ENCODE measurements at regions not wholly inside any gene's neighbourhood (a gene's known extent, or its start where the extent isn't known, plus 50 kb on each side); places are given as distances from the start of the nearest gene placed in this dataset.

GRCh38 chr1:165055581-165055980 is 300.9 kb downstream of the LMX1A start:
- Histone ChIP-seq H3K4me3 (no peak overlapping the region), H3K9me3 (no peaks in the 10 kb centered on the region), H3K27ac (no peak overlapping the region), H3K4me1 (no peaks in the 10 kb centered on the region), H3K36me3 (no peaks in the 10 kb centered on the region), H3K27me3 (no peaks in the 10 kb centered on the region)
- intact Hi-C loops (cut with DNase I; ENCODE audit: low total_unique reads) = no loop called here
- no peak for TF ChIP-seq POLR2A (IDR thresholded peaks at IDR 0.05)
- no peak for TF ChIP-seq POLR2AphosphoS5 (IDR thresholded peaks at IDR 0.05)
- no peak for TF ChIP-seq CTCF (IDR thresholded peaks at IDR 0.05)
- DNase-seq (ENCODE audit: low spot score in 2 of 2) = no peak

- intact Hi-C loops (cut with DNase I; ENCODE audit: low total_unique reads) = no loop called here
- TF ChIP-seq CTCF (IDR thresholded peaks at IDR 0.05) = no peak
- TF ChIP-seq POLR2A (IDR thresholded peaks at IDR 0.05) = no peak
- no peak for TF ChIP-seq POLR2AphosphoS5 (IDR thresholded peaks at IDR 0.05)
These were observed 301.9 kb downstream of the LMX1A start for GRCh38 chr1:165054627-165055026.

GRCh38 chr1:165053351-165053750 is 303.2 kb downstream of the LMX1A start:
- no peaks in the 10 kb centered on the region for H3K27me3 ChIP-seq
- intact Hi-C loops (cut with DNase I; ENCODE audit: low total_unique reads) = no loop called here
- TF ChIP-seq POLR2AphosphoS5 (IDR thresholded peaks at IDR 0.05) (no peak), CTCF (IDR thresholded peaks at IDR 0.05) (no peak), POLR2A (IDR thresholded peaks at IDR 0.05) (no peak)
- H3K4me1 ChIP-seq = no peaks in the 10 kb centered on the region
- no peaks in the 10 kb centered on the region for H3K9me3 ChIP-seq
- no peak for DNase-seq (ENCODE audit: low spot score in 2 of 2)
- no peak overlapping the region for H3K27ac ChIP-seq
- H3K36me3 ChIP-seq = no peaks in the 10 kb centered on the region
- no peak overlapping the region for H3K4me3 ChIP-seq

More at GRCh38 chr1:165054627-165055026, 301.9 kb downstream of the LMX1A start:
- no peak for DNase-seq (ENCODE audit: low spot score in 2 of 2)
- Histone ChIP-seq H3K9me3 (no peaks in the 10 kb centered on the region), H3K27me3 (no peaks in the 10 kb centered on the region), H3K4me1 (no peaks in the 10 kb centered on the region), H3K27ac (no peak overlapping the region), H3K4me3 (no peak overlapping the region), H3K36me3 (no peaks in the 10 kb centered on the region)

- DNase-seq (ENCODE audit: low spot score in 2 of 2) = no peak
- intact Hi-C loops (cut with DNase I; ENCODE audit: low total_unique reads) = no loop called here
- Histone ChIP-seq H3K36me3 (no peaks in the 10 kb centered on the region), H3K27me3 (no peaks in the 10 kb centered on the region), H3K4me1 (no peaks in the 10 kb centered on the region), H3K4me3 (no peak overlapping the region), H3K9me3 (no peaks in the 10 kb centered on the region), H3K27ac (no peak overlapping the region)
- TF ChIP-seq POLR2AphosphoS5 (IDR thresholded peaks at IDR 0.05) (no peak), CTCF (IDR thresholded peaks at IDR 0.05) (no peak), POLR2A (IDR thresholded peaks at IDR 0.05) (no peak)
These were observed 303.6 kb downstream of the LMX1A start for GRCh38 chr1:165052936-165053335.

GRCh38 chr1:165052431-165052830 is 304.1 kb downstream of the LMX1A start:
- H3K4me3 ChIP-seq = no peak overlapping the region
- H3K36me3 ChIP-seq = no peaks in the 10 kb centered on the region
- no peaks in the 10 kb centered on the region for H3K4me1 ChIP-seq
- TF ChIP-seq POLR2A (IDR thresholded peaks at IDR 0.05) (no peak), CTCF (IDR thresholded peaks at IDR 0.05) (no peak), POLR2AphosphoS5 (IDR thresholded peaks at IDR 0.05) (no peak)
- no peak for DNase-seq (ENCODE audit: low spot score in 2 of 2)
- intact Hi-C loops (cut with DNase I; ENCODE audit: low total_unique reads) = no loop called here
- no peaks in the 10 kb centered on the region for H3K27me3 ChIP-seq
- H3K27ac ChIP-seq = no peak overlapping the region
- H3K9me3 ChIP-seq = no peaks in the 10 kb centered on the region
